GM23338 (cell line): ENCODE measurements at regions not wholly inside any gene's neighbourhood (a gene's known extent, or its start where the extent isn't known, plus 50 kb on each side); places are given as distances from the start of the nearest gene placed in this dataset.

Experiments
- ATAC-seq: fragments of 200-7000 bp; cut with Tn5 transposase; 3 replicates; pipeline ENCODE4 v1.9.1; 2020
- DNase-seq: peaks from one replicate; pipeline ENCODE4 v3.0.0-alpha.2; 2015; ENCODE audit warnings: low spot score
- H2AFZ ChIP-seq: fragments of 200-600 bp; sonication (generic); 2 replicates; pipeline ENCODE4 v1.8.0; 2016; ENCODE audit warnings: antibody characterized with exemption, mild to moderate bottlenecking, moderate library complexity
- H3F3A ChIP-seq: fragments of 200-600 bp; sonication (generic); replicated peaks from 2 replicates; pipeline ENCODE4 v1.8.0; 2017; ENCODE audit warnings: antibody characterized with exemption, mixed run types, low read depth
- H3K27ac ChIP-seq: fragments of 200-600 bp; sonication (generic); 2 replicates; pipeline ENCODE4 v1.6.1; 2016; ENCODE audit warnings: low read depth
- H3K27me3 ChIP-seq: fragments of 200-600 bp; sonication (generic); 2 replicates; pipeline ENCODE4 v1.8.0; 2016; ENCODE audit warnings: mild to moderate bottlenecking, mixed run types, moderate library complexity; ENCODE audit not compliant: insufficient read depth
- H3K36me3 ChIP-seq: fragments of 200-600 bp; sonication (generic); 2 replicates; pipeline ENCODE4 v1.8.0; 2016; ENCODE audit warnings: mild to moderate bottlenecking; ENCODE audit not compliant: insufficient read depth
- H3K4me1 ChIP-seq: fragments of 200-600 bp; sonication (generic); 2 replicates; pipeline ENCODE4 v1.8.0; 2016; ENCODE audit warnings: mild to moderate bottlenecking, moderate library complexity; ENCODE audit not compliant: insufficient read depth
- H3K4me2 ChIP-seq: fragments of 200-600 bp; sonication (generic); 2 replicates; pipeline ENCODE4 v1.7.1; 2017; ENCODE audit warnings: mixed run types
- H3K4me3 ChIP-seq: fragments of 200-600 bp; sonication (generic); 2 replicates; pipeline ENCODE4 v1.6.1; 2016; ENCODE audit warnings: mixed run types
- H3K79me2 ChIP-seq: fragments of 200-600 bp; sonication (generic); replicated peaks from 2 replicates; pipeline ENCODE4 v1.8.0; 2017; ENCODE audit warnings: mild to moderate bottlenecking; ENCODE audit not compliant: insufficient read depth
- H3K9me2 ChIP-seq: fragments of 200-600 bp; sonication (generic); 2 replicates; pipeline ENCODE4 v1.8.0; 2017; ENCODE audit not compliant: insufficient read depth
- H4K20me1 ChIP-seq: fragments of 200-600 bp; sonication (generic); replicated peaks from 2 replicates; pipeline ENCODE4 v1.8.0; 2017; ENCODE audit warnings: mild to moderate bottlenecking; ENCODE audit not compliant: insufficient read depth
- H3K27ac Mint-ChIP-seq: 2 replicates; pipeline ENCODE4 v1.8.0; 2020; ENCODE audit warnings: inconsistent platforms, mild to moderate bottlenecking, moderate library complexity, mixed read lengths
- H3K27me3 Mint-ChIP-seq: 3 replicates; pipeline ENCODE4 v1.8.0; 2022; ENCODE audit warnings: low read depth, mild to moderate bottlenecking, moderate library complexity, mixed read lengths, inconsistent platforms; ENCODE audit not compliant: insufficient read depth, poor library complexity
- H3K36me3 Mint-ChIP-seq: 3 replicates; pipeline ENCODE4 v1.8.0; 2021; ENCODE audit warnings: low read depth, mild to moderate bottlenecking, inconsistent platforms, moderate library complexity, mixed read lengths
- H3K4me1 Mint-ChIP-seq: 3 replicates; pipeline ENCODE4 v1.8.0; 2020; ENCODE audit warnings: mild to moderate bottlenecking, inconsistent platforms, mixed read lengths
- H3K4me3 Mint-ChIP-seq: 3 replicates; pipeline ENCODE4 v1.8.0; 2021; ENCODE audit warnings: moderate library complexity, mild to moderate bottlenecking, inconsistent platforms, mixed read lengths
- H3K9me3 Mint-ChIP-seq: 3 replicates; pipeline ENCODE4 v1.8.0; 2020; ENCODE audit warnings: moderate library complexity, mild to moderate bottlenecking, inconsistent platforms, mixed read lengths
- CREB1 ChIP-seq: fragments of 250-450 bp; sonication (Bioruptor Pico); IDR thresholded peaks from 2 replicates; pipeline ENCODE4 v1.5.0; 2020; ENCODE audit warnings: low read depth, mild to moderate bottlenecking, moderate library complexity
- CTCF ChIP-seq, 2 experiments: fragments of 200-600 bp in 1 of 2; sonication (generic) in 1 of 2; conservative IDR thresholded peaks; 2 replicates each; pipeline versions ENCODE4 v1.5.1 to v1.6.1; 2016 to 2017; ENCODE audit warnings: antibody characterized with exemption in 2 of 2, low read depth in 2 of 2, mild to moderate bottlenecking in 2 of 2, moderate library complexity in 1 of 2
- ETS1 ChIP-seq: IDR thresholded peaks from 2 replicates; pipeline ENCODE4 v1.6.1; 2016; ENCODE audit warnings: antibody characterized with exemption
- EZH2 ChIP-seq: fragments of 200-600 bp; sonication (generic); IDR thresholded peaks from one replicate; pipeline ENCODE4 v1.8.0; 2017; ENCODE audit warnings: antibody characterized with exemption, mild to moderate bottlenecking, low read depth; ENCODE audit not compliant: unreplicated experiment
- EZH2phosphoT487 ChIP-seq: fragments of 200-600 bp; sonication (generic); IDR thresholded peaks from one replicate; pipeline ENCODE4 v1.8.1; 2018; ENCODE audit warnings: antibody characterized with exemption; ENCODE audit not compliant: unreplicated experiment
- JUNB ChIP-seq: IDR thresholded peaks from one replicate; pipeline ENCODE4 v1.6.1; 2016; ENCODE audit warnings: antibody characterized with exemption; ENCODE audit not compliant: unreplicated experiment
- NANOG ChIP-seq: IDR thresholded peaks from 2 replicates; pipeline ENCODE4 v1.6.1; 2016; ENCODE audit warnings: antibody characterized with exemption, borderline replicate concordance
- POLR2AphosphoS5 ChIP-seq: IDR thresholded peaks from 2 replicates; pipeline ENCODE4 v1.6.1; 2016; ENCODE audit warnings: antibody characterized with exemption, low read depth
- REST ChIP-seq: IDR thresholded peaks from one replicate; pipeline ENCODE4 v1.6.1; 2018; ENCODE audit warnings: antibody characterized with exemption; ENCODE audit not compliant: unreplicated experiment
- STAT1 ChIP-seq: IDR thresholded peaks from one replicate; pipeline ENCODE4 v1.6.1; 2016; ENCODE audit warnings: antibody characterized with exemption; ENCODE audit not compliant: unreplicated experiment
- ZNF114 ChIP-seq: fragments of 250-450 bp; sonication (Bioruptor Pico); IDR thresholded peaks from 2 replicates; pipeline ENCODE4 v1.5.0; 2020; ENCODE audit warnings: mild to moderate bottlenecking, moderate library complexity
- ZNF331 ChIP-seq: fragments of 250-450 bp; sonication (Bioruptor Pico); IDR thresholded peaks from 2 replicates; pipeline ENCODE4 v1.5.0; 2020; ENCODE audit warnings: low read depth, mild to moderate bottlenecking, moderate library complexity
- ZNF462 ChIP-seq: fragments of 250-450 bp; sonication (Bioruptor Pico); IDR thresholded peaks from 2 replicates; pipeline ENCODE4 v1.5.0; 2020; ENCODE audit warnings: mild to moderate bottlenecking, moderate library complexity

- Histone ChIP-seq H3K4me1 (no peaks in the 10 kb centered on the region), H3K27ac (no peak overlapping the region), H3K4me2 (no peak overlapping the region), H2AFZ (no peak overlapping the region), H3K36me3 (no peaks in the 10 kb centered on the region), H3K4me3 (no peak overlapping the region), H3K9me2 (no peaks in the 10 kb centered on the region), H3K27me3 (no peaks in the 10 kb centered on the region), H4K20me1 (no peaks in the 10 kb centered on the region), H3F3A (no peaks in the 10 kb centered on the region), H3K79me2 (no peaks in the 10 kb centered on the region)
- Mint-ChIP-seq H3K27ac (no peak overlapping the region), H3K36me3 (no peaks in the 10 kb centered on the region), H3K9me3 (no peaks in the 10 kb centered on the region), H3K27me3 (no peaks in the 10 kb centered on the region), H3K4me3 (no peak overlapping the region), H3K4me1 (peaks cover 4% of the 10 kb centered on the region; the same call in 1 of the 3 replicates)
- no peak for TF ChIP-seq CTCF (conservative IDR thresholded peaks at IDR 0.05; ENCODE audit: low read depth in 2 of 2)
- TF ChIP-seq EZH2phosphoT487: no peak
- TF ChIP-seq JUNB: no peak
- no peak for TF ChIP-seq STAT1
- TF ChIP-seq ZNF114 (CRISPR knock-in tag): no peak
- no peak for TF ChIP-seq REST
- TF ChIP-seq NANOG: no peak
- TF ChIP-seq EZH2: no peak
- TF ChIP-seq ETS1: no peak
- TF ChIP-seq CREB1 (CRISPR knock-in tag): no peak
- no peak for TF ChIP-seq ZNF462
- no peak for TF ChIP-seq ZNF331 (CRISPR knock-in tag)
- TF ChIP-seq POLR2AphosphoS5: no peak
- ATAC-seq: no peak
- no peak for DNase-seq
Measured at GRCh38 chr3:177883091-177883490, 653.1 kb upstream of the KCNMB2 start.
